H1 (cell line): ENCODE measurements at regions not wholly inside any gene's neighbourhood (a gene's known extent, or its start where the extent isn't known, plus 50 kb on each side); places are given as distances from the start of the nearest gene placed in this dataset.
"Not testable (repeated sequence)": the region's sequence is repeated elsewhere in the genome, so short reads cannot be mapped to it uniquely, and the experiment has no call there.

Source experiments
- CTCF ChIA-PET: fragments of 300-600 bp; sonication (Branson Sonifier 250); formaldehyde crosslinking; loops from one replicate; lab custom pipeline; 2021; ENCODE audit not compliant: partially characterized antibody; lab: Charles Lee
- POLR2A ChIA-PET: fragments of 300-600 bp; sonication (Branson Sonifier 250); formaldehyde crosslinking; loops from one replicate; lab custom pipeline; 2021; ENCODE audit warnings: inconsistent platforms; ENCODE audit not compliant: partially characterized antibody; lab: Charles Lee
- DNase-seq, 2 experiments: peaks; one replicate each; pipeline versions ENCODE4 v3.0.0 to v3.0.0-alpha.2; 2010 to 2022; ENCODE audit warnings: low spot score in 2 of 2, low read depth in 1 of 2, mixed read lengths in 1 of 2
- FAIRE-seq: peaks from 2 replicates; lab custom pipeline; 2011; peaks lifted over from hg19 to GRCh38; lab: Jason Lieb, UNC
- H2AFZ ChIP-seq: 2 replicates; pipeline ENCODE4 v1.8.1; 2012; ENCODE audit warnings: low read length, inconsistent platforms
- H2AK5ac ChIP-seq: 2 replicates; pipeline ENCODE4 v1.6.1; 2013; ENCODE audit warnings: low read depth, low read length
- H2BK120ac ChIP-seq: replicated peaks from 2 replicates; pipeline ENCODE3; 2013; ENCODE audit warnings: low read depth, low read length, inconsistent platforms
- H2BK12ac ChIP-seq: 2 replicates; pipeline ENCODE4 v1.6.1; 2013; ENCODE audit warnings: low read depth, low read length
- H2BK15ac ChIP-seq: 2 replicates; pipeline ENCODE4 v1.6.1; 2013; ENCODE audit warnings: low read length
- H2BK20ac ChIP-seq: 2 replicates; pipeline ENCODE4 v1.6.1; 2013; ENCODE audit warnings: low read length
- H2BK5ac ChIP-seq: 2 replicates; pipeline ENCODE4 v1.6.1; 2013; ENCODE audit warnings: low read depth, low read length
- H3K14ac ChIP-seq: 2 replicates; pipeline ENCODE4 v1.6.1; 2013; ENCODE audit warnings: inconsistent platforms; ENCODE audit not compliant: insufficient read length
- H3K18ac ChIP-seq: 2 replicates; pipeline ENCODE4 v1.6.1; 2013; ENCODE audit warnings: low read length; ENCODE audit errors: extremely low read depth
- H3K23ac ChIP-seq: 2 replicates; pipeline ENCODE4 v1.6.1; 2013; ENCODE audit warnings: inconsistent platforms; ENCODE audit not compliant: insufficient read length
- H3K23me2 ChIP-seq: 2 replicates; pipeline ENCODE4 v1.6.1; 2013; ENCODE audit warnings: low read depth, low read length
- H3K27ac ChIP-seq: 2 replicates; pipeline ENCODE4 v1.6.1; 2011; ENCODE audit warnings: low read depth, low read length, inconsistent platforms
- H3K27me3 ChIP-seq, 4 experiments: replicated peaks in 1 of 4; 1 replicate in 1 of 4; 2 replicates in 3 of 4; pipeline versions ENCODE4 v1.6.1 to v1.8.1; 2011 to 2013; ENCODE audit warnings: low read length in 3 of 4, mild to moderate bottlenecking in 3 of 4, inconsistent platforms in 2 of 4, mixed read lengths in 2 of 4, moderate library complexity in 1 of 4; ENCODE audit not compliant: control insufficient read depth in 3 of 4, insufficient read depth in 3 of 4; ENCODE audit errors: extremely low read depth in 1 of 4
- H3K36me3 ChIP-seq, 4 experiments: 2 replicates each; pipeline versions ENCODE4 v1.6.1 to v1.8.1; 2011 to 2013; ENCODE audit warnings: mild to moderate bottlenecking in 4 of 4, low read length in 3 of 4, moderate library complexity in 2 of 4, control low read depth in 1 of 4, inconsistent platforms in 1 of 4; ENCODE audit not compliant: insufficient read depth in 4 of 4, control insufficient read depth in 2 of 4
- H3K4ac ChIP-seq: replicated peaks from 2 replicates; pipeline ENCODE3; 2013; ENCODE audit warnings: low read length, low read depth, mixed read lengths, inconsistent platforms; ENCODE audit not compliant: insufficient read length
- H3K4me1 ChIP-seq, 4 experiments: replicated peaks in 1 of 4; 1 replicate in 1 of 4; 2 replicates in 3 of 4; pipeline versions ENCODE4 v1.6.1 to v1.8.1; 2011 to 2013; ENCODE audit warnings: low read length in 3 of 4, inconsistent platforms in 2 of 4, mixed read lengths in 1 of 4; ENCODE audit not compliant: insufficient read depth in 4 of 4, control insufficient read depth in 3 of 4
- H3K4me2 ChIP-seq, 2 experiments: 2 replicates each; pipeline versions ENCODE4 v1.6.1 to v1.8.1; 2011 to 2013; ENCODE audit warnings: low read depth in 2 of 2, low read length in 2 of 2, control low read depth in 1 of 2, inconsistent platforms in 1 of 2, mild to moderate bottlenecking in 1 of 2; ENCODE audit not compliant: insufficient read depth in 1 of 2
- H3K4me3 ChIP-seq, 4 experiments: fragments of 200-600, 300-600 bp in 1 of 4; sonication (generic), shearing (Covaris generic), sonication (Bioruptor Twin) in 1 of 4; 2 replicates each; pipeline versions ENCODE4 v1.5.1 to v1.8.1; 2011 to 2016; ENCODE audit warnings: low read length in 4 of 4, low read depth in 3 of 4, control low read depth in 2 of 4, inconsistent platforms in 2 of 4, mild to moderate bottlenecking in 2 of 4, mixed read lengths in 1 of 4, moderate library complexity in 1 of 4; ENCODE audit not compliant: insufficient read depth in 2 of 4; ENCODE audit errors: extremely low read depth in 1 of 4
- H3K56ac ChIP-seq: replicated peaks from 2 replicates; pipeline ENCODE3; 2013; ENCODE audit warnings: low read depth, mild to moderate bottlenecking, mixed read lengths, low read length, inconsistent platforms; ENCODE audit not compliant: insufficient read length
- H3K79me1 ChIP-seq: 2 replicates; pipeline ENCODE4 v1.6.1; 2013; ENCODE audit warnings: low read depth, low read length, control low read depth
- H3K79me2 ChIP-seq, 2 experiments: 2 replicates each; pipeline versions ENCODE4 v1.6.1 to v1.8.1; 2012 to 2013; ENCODE audit warnings: low read length in 2 of 2, mild to moderate bottlenecking in 2 of 2, inconsistent platforms in 1 of 2; ENCODE audit not compliant: insufficient read depth in 2 of 2, control insufficient read depth in 1 of 2
- H3K9ac ChIP-seq, 4 experiments: replicated peaks in 1 of 4; 1 replicate in 1 of 4; 2 replicates in 3 of 4; pipeline versions ENCODE4 v1.6.1 to v1.8.1; 2011 to 2013; ENCODE audit warnings: low read depth in 3 of 4, low read length in 3 of 4, control low read depth in 2 of 4, mild to moderate bottlenecking in 2 of 4, moderate library complexity in 2 of 4, inconsistent platforms in 1 of 4; ENCODE audit errors: extremely low read depth in 1 of 4
- H3K9me3 ChIP-seq, 2 experiments: 2 replicates each; pipeline versions ENCODE4 v1.6.1 to v1.8.1; 2012 to 2013; ENCODE audit warnings: mild to moderate bottlenecking in 2 of 2, moderate library complexity in 2 of 2, control low read depth in 1 of 2, inconsistent platforms in 1 of 2, low read depth in 1 of 2, low read length in 1 of 2, mixed read lengths in 1 of 2; ENCODE audit not compliant: insufficient read depth in 2 of 2
- H4K20me1 ChIP-seq, 2 experiments: replicated peaks in 1 of 2; 2 replicates each; pipeline versions ENCODE3 to v1.8.1; 2011 to 2013; ENCODE audit warnings: inconsistent platforms in 2 of 2, low read length in 2 of 2, mild to moderate bottlenecking in 1 of 2; ENCODE audit not compliant: insufficient read depth in 2 of 2, control insufficient read depth in 1 of 2
- H4K5ac ChIP-seq: 2 replicates; pipeline ENCODE4 v1.6.1; 2013; ENCODE audit warnings: low read length, low read depth, mixed read lengths, inconsistent platforms; ENCODE audit not compliant: insufficient read length
- H4K8ac ChIP-seq: 2 replicates; pipeline ENCODE4 v1.8.0; 2013; ENCODE audit warnings: mild to moderate bottlenecking, moderate library complexity, low read length, inconsistent platforms; ENCODE audit not compliant: insufficient read depth; ENCODE audit errors: extremely low read depth
- H4K91ac ChIP-seq: replicated peaks from 2 replicates; pipeline ENCODE3; 2013; ENCODE audit warnings: low read length, mixed read lengths, inconsistent platforms; ENCODE audit not compliant: insufficient read length
- WGBS, 2 experiments: shearing (Covaris generic) in 1 of 2; methylation state at CpG; one replicate each; pipeline versions ENCODE4 v1.1.6 to v1.1.7; 2013 to 2015; ENCODE audit warnings: low lambda C conversion rate in 2 of 2, mixed read lengths in 2 of 2, inconsistent platforms in 1 of 2, low coverage in 1 of 2, missing lambda C conversion rate in 1 of 2; ENCODE audit not compliant: insufficient replicate concordance in 2 of 2, insufficient coverage in 1 of 2, insufficient read length in 1 of 2; ENCODE audit errors: extremely low coverage in 1 of 2, missing lambda C conversion rate in 1 of 2; 5-methylcytosine and 5-hydroxymethylcytosine counted together

DNA sequence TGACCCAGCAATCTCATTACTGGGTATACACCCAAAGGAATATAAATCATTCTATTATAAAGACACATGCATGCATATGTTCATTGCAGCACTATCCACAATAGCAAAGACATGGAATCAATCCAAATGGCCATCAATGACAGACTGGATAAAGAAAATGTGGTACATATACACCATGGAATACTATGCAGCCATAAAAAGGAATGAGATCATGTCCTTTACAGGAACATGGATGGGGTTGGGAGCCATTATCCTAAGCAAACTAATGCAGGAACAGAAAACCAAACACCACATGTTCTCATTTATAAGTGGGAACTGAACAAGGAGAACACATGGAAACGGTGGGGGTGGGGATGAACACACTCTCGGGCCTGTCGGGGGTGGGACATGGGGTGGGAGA is 129.2 kb upstream of the STK26 start:
- H2BK15ac ChIP-seq, FAIRE-seq, H3K9me3 ChIP-seq, H3K4me2 ChIP-seq, DNase-seq, H4K5ac ChIP-seq, H2BK20ac ChIP-seq, H3K4me3 ChIP-seq, POLR2A ChIA-PET, H3K14ac ChIP-seq, H3K79me1 ChIP-seq, H3K79me2 ChIP-seq, H3K4me1 ChIP-seq, H3K56ac ChIP-seq, H2AFZ ChIP-seq, H3K23ac ChIP-seq, H3K4ac ChIP-seq, H4K20me1 ChIP-seq, H3K9ac ChIP-seq, CTCF ChIA-PET, H4K91ac ChIP-seq, H3K18ac ChIP-seq, H2AK5ac ChIP-seq, H2BK5ac ChIP-seq, H2BK120ac ChIP-seq, H2BK12ac ChIP-seq, H4K8ac ChIP-seq, H3K27ac ChIP-seq, H3K27me3 ChIP-seq, H3K23me2 ChIP-seq, H3K36me3 ChIP-seq: not testable (repeated sequence)
- WGBS, 2 experiments = no CpG with 5 or more reads among the region's 3 CpGs
